ENCODE measurements at regions not wholly inside any gene's neighbourhood (a gene's known extent, or its start where the extent isn't known, plus 50 kb on each side); places are given as distances from the start of the nearest gene placed in this dataset.

- TF ChIP-seq EZH2 (IDR thresholded peaks at IDR 0.05; ENCODE audit: borderline replicate concordance, low read depth, low read length, severe bottlenecking), result no peak
- TF ChIP-seq POLR2A (IDR thresholded peaks at IDR 0.05; ENCODE audit: low read depth, low read length), result no peak
- TF ChIP-seq MAX (IDR thresholded peaks at IDR 0.05; ENCODE audit: insufficient read depth, insufficient read length), result no peak
- no peak for TF ChIP-seq MYC (IDR thresholded peaks at IDR 0.05; ENCODE audit: low read depth, low read length)
- no peak for TF ChIP-seq CTCF (IDR thresholded peaks at IDR 0.05; ENCODE audit: extremely low read depth in 1 of 2, insufficient read depth in 1 of 2, low read depth in 1 of 2, low read length in 2 of 2)
- no peak for TF ChIP-seq JUN (IDR thresholded peaks at IDR 0.05; ENCODE audit: borderline replicate concordance, insufficient read depth, insufficient read length, low read depth)
- TF ChIP-seq FOS (IDR thresholded peaks at IDR 0.05; ENCODE audit: borderline replicate concordance, insufficient read depth, low read length), result no peak
- TF ChIP-seq GATA2 (IDR thresholded peaks at IDR 0.05; ENCODE audit: insufficient read depth, insufficient read length, low read depth, low read length), result no peak
- TF ChIP-seq POLR2AphosphoS5 (IDR thresholded peaks at IDR 0.05; ENCODE audit: insufficient read depth, low read depth, low read length), result no peak
- no peak overlapping the region for H3K4me3 ChIP-seq (replicated peaks in 1 of 3; ENCODE audit: insufficient read depth in 1 of 3, low read depth in 1 of 3, low read length in 3 of 3)
- DNase-seq (ENCODE audit: low read depth, low spot score), result no peak
- H3K9me3 ChIP-seq (replicated peaks; ENCODE audit: control insufficient read depth, insufficient read depth, low read length), result peaks cover 2% of the 10 kb centered on the region
- no peaks in the 10 kb centered on the region for H3K36me3 ChIP-seq (ENCODE audit: control insufficient read depth in 2 of 2, extremely low read depth in 1 of 2, insufficient read depth in 2 of 2, low read length in 2 of 2)
- no peak for FAIRE-seq
- no TSS peak for BruUV-seq (replicated peaks)
- no peaks in the 10 kb centered on the region for H3K4me1 ChIP-seq (ENCODE audit: control insufficient read depth, extremely low read depth, insufficient read depth, low read length)
- CTCF ChIA-PET, result no interaction called here
- H3K79me2 ChIP-seq (ENCODE audit: control insufficient read depth, insufficient read depth, low read length), result no peaks in the 10 kb centered on the region
- H3K4me2 ChIP-seq (ENCODE audit: insufficient read depth, low read length), result no peak overlapping the region
- intact Hi-C loops (cut with micrococcal nuclease) (no loop called here), dilution Hi-C loops (cut with MboI; ENCODE audit: extremely low pct_ligation_motif_present, low sequenced_read_pairs) (no loop called here)
- no peak overlapping the region for H3K27ac ChIP-seq (ENCODE audit: insufficient read depth, low read depth, low read length)
- H3K9ac ChIP-seq (replicated peaks; ENCODE audit: extremely low read depth, insufficient read depth, low read length), result no peak overlapping the region
- H2AFZ ChIP-seq (ENCODE audit: low read depth, low read length), result no peak overlapping the region
- no peaks in the 10 kb centered on the region for H3K27me3 ChIP-seq (ENCODE audit: control insufficient read depth in 2 of 2, insufficient read depth in 2 of 2, low read length in 2 of 2)
- H3K9me1 ChIP-seq (replicated peaks; ENCODE audit: control insufficient read depth, extremely low read depth, insufficient read depth, low read length), result no peaks in the 10 kb centered on the region
- POLR2A ChIA-PET, result no interaction called here
- H4K20me1 ChIP-seq (replicated peaks; ENCODE audit: control insufficient read depth, extremely low read depth, insufficient read depth, low read length), result no peaks in the 10 kb centered on the region
Observed at GRCh38 chr5:168054091-168054490, 237.4 kb upstream of the WWC1 start.

Measured in endothelial cell of umbilical vein (primary cell).